ENCODE measurements at regions not wholly inside any gene's neighbourhood (a gene's known extent, or its start where the extent isn't known, plus 50 kb on each side); places are given as distances from the start of the nearest gene placed in this dataset.
A peak's percentile ranks its signal among the peaks of the same experiment; 100 is the strongest.

DNA sequence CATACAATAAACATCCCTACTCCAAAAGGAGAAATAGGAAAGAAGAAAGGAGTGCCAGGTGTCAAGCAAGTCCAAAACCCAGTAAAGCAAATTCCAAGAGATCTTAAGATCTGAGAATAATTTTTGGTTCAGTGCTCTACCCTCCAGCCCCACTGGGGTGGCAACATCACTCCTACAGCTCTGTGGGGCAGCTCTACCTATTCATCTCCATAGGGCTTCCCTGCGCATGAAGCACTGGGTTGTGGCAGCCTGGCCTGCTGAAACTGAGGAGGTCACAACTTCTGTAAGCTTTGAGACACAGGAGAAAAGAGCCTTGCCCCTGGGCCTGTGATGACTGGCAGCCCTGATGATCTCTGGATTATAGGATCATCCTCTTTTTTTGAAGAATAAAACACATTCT is 378.2 kb upstream of the SOX14 start:
- Histone ChIP-seq H3F3A (ENCODE audit: control insufficient read depth, insufficient read depth) (no peaks in the 10 kb centered on the region), H3K79me2 (ENCODE audit: control insufficient read depth, low read length) (no peaks in the 10 kb centered on the region)
- no peak for TF ChIP-seq EZH2phosphoT487 (IDR thresholded peaks at IDR 0.05; ENCODE audit: borderline replicate concordance, low read length)
- TF ChIP-seq, protein P1, sequence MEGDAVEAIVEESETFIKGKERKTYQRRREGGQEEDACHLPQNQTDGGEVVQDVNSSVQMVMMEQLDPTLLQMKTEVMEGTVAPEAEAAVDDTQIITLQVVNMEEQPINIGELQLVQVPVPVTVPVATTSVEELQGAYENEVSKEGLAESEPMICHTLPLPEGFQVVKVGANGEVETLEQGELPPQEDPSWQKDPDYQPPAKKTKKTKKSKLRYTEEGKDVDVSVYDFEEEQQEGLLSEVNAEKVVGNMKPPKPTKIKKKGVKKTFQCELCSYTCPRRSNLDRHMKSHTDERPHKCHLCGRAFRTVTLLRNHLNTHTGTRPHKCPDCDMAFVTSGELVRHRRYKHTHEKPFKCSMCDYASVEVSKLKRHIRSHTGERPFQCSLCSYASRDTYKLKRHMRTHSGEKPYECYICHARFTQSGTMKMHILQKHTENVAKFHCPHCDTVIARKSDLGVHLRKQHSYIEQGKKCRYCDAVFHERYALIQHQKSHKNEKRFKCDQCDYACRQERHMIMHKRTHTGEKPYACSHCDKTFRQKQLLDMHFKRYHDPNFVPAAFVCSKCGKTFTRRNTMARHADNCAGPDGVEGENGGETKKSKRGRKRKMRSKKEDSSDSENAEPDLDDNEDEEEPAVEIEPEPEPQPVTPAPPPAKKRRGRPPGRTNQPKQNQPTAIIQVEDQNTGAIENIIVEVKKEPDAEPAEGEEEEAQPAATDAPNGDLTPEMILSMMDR (IDR thresholded peaks at IDR 0.05; ENCODE audit: low read depth, low read length, poor library complexity, severe bottlenecking): no peak

DNA sequence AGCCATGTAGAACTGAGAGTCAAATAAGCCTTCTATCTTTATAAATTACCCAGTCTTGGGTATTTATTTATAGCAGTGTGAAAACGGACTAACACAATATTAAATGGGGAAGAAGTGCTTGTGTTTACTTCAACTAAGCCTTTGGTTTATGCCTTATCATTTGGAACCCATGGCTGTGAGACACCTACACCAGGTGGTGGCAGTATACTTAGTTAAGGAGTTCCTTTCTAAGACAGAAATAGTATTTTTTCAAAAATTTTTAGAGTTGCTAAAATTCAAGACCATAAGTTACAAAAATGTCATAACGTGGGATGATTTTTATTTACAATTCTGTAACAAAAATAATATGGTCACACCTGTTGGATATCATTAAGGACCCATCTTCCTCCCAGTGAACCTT is 354.5 kb upstream of the SOX14 start:
- H3K4me1 ChIP-seq (ENCODE audit: control insufficient read depth, low read length): no peaks in the 10 kb centered on the region
- H3K9me3 ChIP-seq (ENCODE audit: control insufficient read depth, insufficient read depth, low read length): no peaks in the 10 kb centered on the region
- no peaks in the 10 kb centered on the region for H4K20me1 ChIP-seq (ENCODE audit: control insufficient read depth, insufficient read depth, low read depth, low read length)
- H3K27me3 ChIP-seq (ENCODE audit: control insufficient read depth, low read length): no peaks in the 10 kb centered on the region
- no peak overlapping the region for H3K4me3 ChIP-seq (ENCODE audit: low read length)
- H3F3A ChIP-seq (ENCODE audit: control insufficient read depth, insufficient read depth): no peaks in the 10 kb centered on the region
- TF ChIP-seq, protein P1 (IDR thresholded peaks at IDR 0.05; ENCODE audit: low read depth, low read length, poor library complexity, severe bottlenecking): peak; percentile 18
- TF ChIP-seq EZH2phosphoT487 (IDR thresholded peaks at IDR 0.05; ENCODE audit: borderline replicate concordance, low read length): no peak
- H3K79me2 ChIP-seq (ENCODE audit: control insufficient read depth, low read length): no peaks in the 10 kb centered on the region
- no peaks in the 10 kb centered on the region for H3K9me2 ChIP-seq (replicated peaks; ENCODE audit: control insufficient read depth, low read length)
- no peak overlapping the region for H3K27ac ChIP-seq (ENCODE audit: low read depth, low read length)
- no peak overlapping the region for H3K4me2 ChIP-seq (ENCODE audit: low read length)
- H3K36me3 ChIP-seq (ENCODE audit: control insufficient read depth, low read length): no peaks in the 10 kb centered on the region

More for the DNA sequence above, 378.2 kb upstream of the SOX14 start:
- Histone ChIP-seq H3K4me2 (ENCODE audit: low read length) (no peak overlapping the region), H3K27me3 (ENCODE audit: control insufficient read depth, low read length) (no peaks in the 10 kb centered on the region), H3K27ac (ENCODE audit: low read depth, low read length) (no peak overlapping the region), H4K20me1 (ENCODE audit: control insufficient read depth, insufficient read depth, low read depth, low read length) (no peaks in the 10 kb centered on the region), H3K9me2 (replicated peaks; ENCODE audit: control insufficient read depth, low read length) (no peaks in the 10 kb centered on the region), H3K4me3 (ENCODE audit: low read length) (no peak overlapping the region), H3K36me3 (ENCODE audit: control insufficient read depth, low read length) (no peaks in the 10 kb centered on the region), H3K9me3 (ENCODE audit: control insufficient read depth, insufficient read depth, low read length) (no peaks in the 10 kb centered on the region), H3K4me1 (ENCODE audit: control insufficient read depth, low read length) (no peaks in the 10 kb centered on the region)

DNA sequence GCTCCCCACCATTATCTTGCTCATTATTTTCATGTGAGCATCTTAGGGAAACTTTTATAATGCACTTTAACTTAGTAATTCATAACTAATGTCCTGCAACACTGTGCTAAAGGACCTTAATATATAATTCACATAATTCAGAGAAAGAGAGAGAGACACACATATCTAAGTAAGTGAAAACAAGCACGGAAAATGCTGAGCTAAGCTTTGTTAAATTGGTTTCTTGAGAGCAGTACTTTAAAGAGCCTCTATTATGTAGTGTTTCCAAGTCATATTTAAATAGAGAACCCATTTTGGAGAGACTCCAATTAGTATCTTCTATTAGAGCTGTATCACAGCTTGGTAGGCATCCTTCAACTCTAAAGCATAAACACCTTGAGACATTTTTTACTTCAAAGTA is 354.1 kb upstream of the SOX14 start:
- Histone ChIP-seq H3K27ac (ENCODE audit: low read depth, low read length) (no peak overlapping the region), H3K4me1 (ENCODE audit: control insufficient read depth, low read length) (no peaks in the 10 kb centered on the region), H4K20me1 (ENCODE audit: control insufficient read depth, insufficient read depth, low read depth, low read length) (no peaks in the 10 kb centered on the region), H3K4me3 (ENCODE audit: low read length) (no peak overlapping the region), H3K27me3 (ENCODE audit: control insufficient read depth, low read length) (no peaks in the 10 kb centered on the region), H3K79me2 (ENCODE audit: control insufficient read depth, low read length) (no peaks in the 10 kb centered on the region), H3K9me2 (replicated peaks; ENCODE audit: control insufficient read depth, low read length) (no peaks in the 10 kb centered on the region), H3F3A (ENCODE audit: control insufficient read depth, insufficient read depth) (no peaks in the 10 kb centered on the region), H3K4me2 (ENCODE audit: low read length) (no peak overlapping the region), H3K36me3 (ENCODE audit: control insufficient read depth, low read length) (no peaks in the 10 kb centered on the region), H3K9me3 (ENCODE audit: control insufficient read depth, insufficient read depth, low read length) (no peaks in the 10 kb centered on the region)
- TF ChIP-seq, protein P1 (IDR thresholded peaks at IDR 0.05; ENCODE audit: low read depth, low read length, poor library complexity, severe bottlenecking): no peak
- TF ChIP-seq EZH2phosphoT487 (IDR thresholded peaks at IDR 0.05; ENCODE audit: borderline replicate concordance, low read length): no peak

Measured in DOHH2 (cell line).